ENCODE measurements at regions not wholly inside any gene's neighbourhood (a gene's known extent, or its start where the extent isn't known, plus 50 kb on each side); places are given as distances from the start of the nearest gene placed in this dataset.

DNA sequence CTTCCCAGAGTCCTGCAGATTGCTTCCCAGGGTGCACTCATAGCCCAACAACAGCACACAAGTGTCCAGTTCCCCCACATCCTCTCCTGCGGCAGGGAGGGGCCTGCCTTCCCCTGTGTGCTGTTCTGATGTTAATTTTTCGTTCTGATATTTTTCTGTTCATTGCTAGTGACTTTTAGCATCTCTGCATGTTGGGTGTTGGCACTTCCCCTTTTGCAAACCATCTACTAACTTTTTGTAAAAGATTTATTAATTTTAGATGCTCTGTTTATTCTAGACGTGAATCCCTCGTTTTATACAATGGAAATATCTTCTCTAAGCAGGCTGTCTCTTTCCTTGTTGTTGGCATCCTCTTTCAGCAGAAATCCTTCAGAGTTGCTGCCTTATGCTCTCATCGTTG lies 97.3 kb upstream of the DAP start:
- no peaks in the 10 kb centered on the region for H3K27me3 ChIP-seq
- H3K36me3 ChIP-seq = no peaks in the 10 kb centered on the region
- DNase-seq = no peak
- peaks cover 0 to 10% (median 8%) of the 10 kb centered on the region in 4 donors for H3K4me1 ChIP-seq
- H3K9me3 ChIP-seq = no peaks in the 10 kb centered on the region
- TF ChIP-seq EP300 (IDR thresholded peaks at IDR 0.05) (no peak), POLR2A (IDR thresholded peaks at IDR 0.05) (no peak), POLR2AphosphoS5 (IDR thresholded peaks at IDR 0.05) (no peak)
- TF ChIP-seq, protein P1, sequence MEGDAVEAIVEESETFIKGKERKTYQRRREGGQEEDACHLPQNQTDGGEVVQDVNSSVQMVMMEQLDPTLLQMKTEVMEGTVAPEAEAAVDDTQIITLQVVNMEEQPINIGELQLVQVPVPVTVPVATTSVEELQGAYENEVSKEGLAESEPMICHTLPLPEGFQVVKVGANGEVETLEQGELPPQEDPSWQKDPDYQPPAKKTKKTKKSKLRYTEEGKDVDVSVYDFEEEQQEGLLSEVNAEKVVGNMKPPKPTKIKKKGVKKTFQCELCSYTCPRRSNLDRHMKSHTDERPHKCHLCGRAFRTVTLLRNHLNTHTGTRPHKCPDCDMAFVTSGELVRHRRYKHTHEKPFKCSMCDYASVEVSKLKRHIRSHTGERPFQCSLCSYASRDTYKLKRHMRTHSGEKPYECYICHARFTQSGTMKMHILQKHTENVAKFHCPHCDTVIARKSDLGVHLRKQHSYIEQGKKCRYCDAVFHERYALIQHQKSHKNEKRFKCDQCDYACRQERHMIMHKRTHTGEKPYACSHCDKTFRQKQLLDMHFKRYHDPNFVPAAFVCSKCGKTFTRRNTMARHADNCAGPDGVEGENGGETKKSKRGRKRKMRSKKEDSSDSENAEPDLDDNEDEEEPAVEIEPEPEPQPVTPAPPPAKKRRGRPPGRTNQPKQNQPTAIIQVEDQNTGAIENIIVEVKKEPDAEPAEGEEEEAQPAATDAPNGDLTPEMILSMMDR (IDR thresholded peaks at IDR 0.05) = no peak
- ATAC-seq (ENCODE audit: low FRiP score in 2 of 2) = no peak
- H3K27ac ChIP-seq = no peak overlapping the region
- no peak overlapping the region for H3K4me3 ChIP-seq
- 47 to 52% methylated on average over 5 of the region's 5 CpGs for WGBS, 2 donors

DNA sequence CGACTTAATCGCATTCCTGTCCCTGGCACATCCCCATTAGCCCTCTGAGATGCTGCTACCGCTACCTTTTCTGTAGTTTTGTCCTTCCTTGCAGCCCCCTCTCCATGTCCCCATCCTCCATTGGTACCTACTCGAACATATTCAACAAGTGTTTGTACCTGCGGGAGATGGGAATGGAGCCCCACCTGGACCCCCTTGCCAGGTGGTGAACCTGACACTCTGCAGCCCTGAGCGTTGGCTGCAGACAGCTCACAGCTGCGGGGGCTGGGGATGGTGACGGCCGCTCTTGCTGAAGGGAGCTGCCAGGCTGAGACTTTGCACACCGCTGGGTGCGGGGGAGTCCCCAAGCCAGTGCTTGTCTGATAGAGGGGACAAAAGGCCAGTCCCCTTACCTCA lies 96.3 kb upstream of the DAP start:
- DNase-seq = peak in 1 of 2 donors; percentile 39
- H3K36me3 ChIP-seq = no peaks in the 10 kb centered on the region
- peaks cover 0 to 10% (median 8%) of the 10 kb centered on the region in 4 donors for H3K4me1 ChIP-seq
- TF ChIP-seq POLR2A (IDR thresholded peaks at IDR 0.05) (no peak), POLR2AphosphoS5 (IDR thresholded peaks at IDR 0.05) (no peak), EP300 (IDR thresholded peaks at IDR 0.05) (no peak)
- TF ChIP-seq, protein P1 (IDR thresholded peaks at IDR 0.05) = no peak
- no peak overlapping the region for H3K4me3 ChIP-seq
- 54 to 61% methylated on average over 8 to 11 of the region's 11 CpGs for WGBS, 2 donors
- H3K9me3 ChIP-seq = no peaks in the 10 kb centered on the region
- ATAC-seq (ENCODE audit: low FRiP score in 2 of 2) = no peak
- no peak overlapping the region for H3K27ac ChIP-seq
- no peaks in the 10 kb centered on the region for H3K27me3 ChIP-seq

DNA sequence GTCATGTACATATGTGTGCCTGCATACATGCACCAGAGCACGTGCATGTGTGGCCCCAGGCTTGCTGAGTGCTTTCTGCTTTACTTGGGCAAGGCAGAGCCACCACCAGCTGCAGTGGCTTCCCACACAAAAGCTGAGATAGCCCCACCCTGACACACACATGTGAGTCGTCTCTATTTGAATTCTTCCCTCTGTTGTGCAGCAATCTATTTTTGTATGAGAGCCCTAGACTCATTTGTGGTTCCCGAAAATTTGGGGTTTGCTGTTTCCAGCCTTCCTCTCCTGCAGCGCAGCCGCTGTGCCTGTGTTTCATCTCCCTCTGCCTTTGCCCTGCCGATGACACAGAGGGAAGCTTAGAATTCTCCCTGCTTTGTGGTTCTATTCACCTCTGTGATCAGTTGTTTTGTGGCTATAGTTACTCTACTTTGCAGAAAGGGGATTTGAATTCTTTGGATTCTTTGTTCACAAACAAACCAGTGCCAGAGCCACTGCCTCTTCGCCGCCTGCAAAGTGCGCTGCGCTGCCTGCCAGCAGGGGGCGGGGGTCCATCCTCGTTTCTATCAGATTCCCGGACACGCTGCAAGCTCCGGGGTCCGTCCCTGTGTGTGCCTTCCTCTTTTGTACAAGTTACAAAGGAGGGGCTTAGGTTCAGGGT lies 95.8 kb upstream of the DAP start:
- no peaks in the 10 kb centered on the region for H3K36me3 ChIP-seq
- 20 to 49% methylated on average over 7 to 16 of the region's 16 CpGs for WGBS, 2 donors
- TF ChIP-seq, protein P1 (IDR thresholded peaks at IDR 0.05) = peak; percentile 41 to 69 (median 61)
- TF ChIP-seq EP300 (IDR thresholded peaks at IDR 0.05) (no peak), POLR2A (IDR thresholded peaks at IDR 0.05) (no peak), POLR2AphosphoS5 (IDR thresholded peaks at IDR 0.05) (no peak)
- peaks cover 0 to 10% (median 8%) of the 10 kb centered on the region in 4 donors for H3K4me1 ChIP-seq
- no peaks in the 10 kb centered on the region for H3K27me3 ChIP-seq
- no peak overlapping the region for H3K4me3 ChIP-seq
- H3K9me3 ChIP-seq = no peaks in the 10 kb centered on the region
- DNase-seq (peak; percentile 39 to 90), ATAC-seq (ENCODE audit: low FRiP score in 2 of 2) (peak in 1 of 2 donors; percentile 53)
- H3K27ac ChIP-seq = no peak overlapping the region

- no peak overlapping the region for H3K4me3 ChIP-seq
- TF ChIP-seq POLR2AphosphoS5 (IDR thresholded peaks at IDR 0.05) (no peak), POLR2A (IDR thresholded peaks at IDR 0.05) (no peak), EP300 (IDR thresholded peaks at IDR 0.05) (no peak)
- TF ChIP-seq, protein P1 (IDR thresholded peaks at IDR 0.05) = no peak
- no peak overlapping the region for H3K27ac ChIP-seq
- no peak for DNase-seq
- no peaks in the 10 kb centered on the region for H3K9me3 ChIP-seq
- peaks cover 0 to 10% (median 8%) of the 10 kb centered on the region in 4 donors for H3K4me1 ChIP-seq
- H3K36me3 ChIP-seq = no peaks in the 10 kb centered on the region
- no peaks in the 10 kb centered on the region for H3K27me3 ChIP-seq
- WGBS, 2 donors = 92 to 95% methylated on average over 5 of the region's 5 CpGs
- ATAC-seq (ENCODE audit: low FRiP score in 2 of 2) = no peak
These were observed 95.0 kb upstream of the DAP start for GRCh38 chr5:10856071-10856470.
